Activated naive CD8-positive, alpha-beta T cell (primary cell): ENCODE measurements at regions not wholly inside any gene's neighbourhood (a gene's known extent, or its start where the extent isn't known, plus 50 kb on each side); places are given as distances from the start of the nearest gene placed in this dataset.
A peak's percentile ranks its signal among the peaks of the same experiment; 100 is the strongest.
"Not testable (repeated sequence)": the region's sequence is repeated elsewhere in the genome, so short reads cannot be mapped to it uniquely, and the experiment has no call there.

Experiments used
- H3K27ac Mint-ChIP-seq: one replicate; pipeline ENCODE4 v1.8.0; 2021; ENCODE audit warnings: mixed read lengths
- H3K27me3 Mint-ChIP-seq: one replicate; pipeline ENCODE4 v1.8.0; 2021; ENCODE audit warnings: mixed read lengths
- H3K36me3 Mint-ChIP-seq: one replicate; pipeline ENCODE4 v1.8.0; 2021; ENCODE audit warnings: mixed read lengths
- H3K4me1 Mint-ChIP-seq: one replicate; pipeline ENCODE4 v1.8.0; 2021; ENCODE audit warnings: low read depth, mixed read lengths
- H3K4me3 Mint-ChIP-seq: one replicate; pipeline ENCODE4 v1.8.0; 2021; ENCODE audit warnings: mild to moderate bottlenecking, mixed read lengths
- H3K9me3 Mint-ChIP-seq: one replicate; pipeline ENCODE4 v1.8.0; 2021; ENCODE audit warnings: low read depth, mixed read lengths

DNA sequence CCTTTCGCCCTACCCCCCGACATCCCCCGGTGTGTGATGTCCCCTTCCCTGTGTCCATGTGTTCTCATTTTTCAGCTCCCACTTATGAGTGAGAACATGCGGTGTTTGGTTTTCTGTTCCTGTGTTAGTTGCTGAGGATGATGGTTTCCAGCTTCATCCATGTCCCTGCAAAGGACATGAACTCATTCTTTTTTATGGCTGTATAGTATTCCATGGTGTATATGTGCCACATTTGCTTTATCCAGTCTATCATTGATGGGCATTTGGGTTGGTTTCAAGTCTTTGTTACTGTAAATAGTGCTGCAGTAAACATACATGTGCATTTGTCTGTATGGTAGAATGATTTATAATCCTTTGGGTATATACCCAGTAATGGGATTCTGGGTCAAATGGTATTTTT is 392.1 kb downstream of the UTRN start:
- not testable (repeated sequence) for H3K4me3 Mint-ChIP-seq, H3K27me3 Mint-ChIP-seq, H3K27ac Mint-ChIP-seq
- Mint-ChIP-seq H3K4me1 (peaks cover 22% of the 10 kb centered on the region), H3K9me3 (peaks cover 14% of the 10 kb centered on the region), H3K36me3 (peaks cover 39% of the 10 kb centered on the region)

DNA sequence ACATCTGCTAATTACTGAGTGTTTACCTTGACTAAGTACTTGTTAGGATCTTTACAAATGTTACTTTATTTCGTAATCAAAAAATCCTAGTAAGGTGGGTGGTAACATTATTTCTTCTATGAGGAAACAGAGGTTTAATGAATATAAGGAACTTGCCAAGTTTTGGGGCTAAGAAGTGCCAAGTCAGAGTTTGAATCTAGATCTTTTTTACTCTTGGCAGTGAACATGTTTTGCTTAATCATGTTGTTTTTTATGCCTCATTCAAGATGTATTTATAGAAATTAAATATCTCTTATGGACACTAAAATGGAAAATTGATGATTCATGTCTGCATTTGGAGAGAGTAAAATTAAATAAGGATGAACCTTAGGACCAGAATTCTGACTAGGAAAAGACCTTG is 393.7 kb downstream of the UTRN start:
- Mint-ChIP-seq H3K27me3 (no peaks in the 10 kb centered on the region), H3K4me1 (peaks cover 14% of the 10 kb centered on the region), H3K9me3 (peaks cover under 1% of the 10 kb centered on the region), H3K36me3 (peaks cover 41% of the 10 kb centered on the region), H3K27ac (peak overlapping the region; percentile 46), H3K4me3 (no peak overlapping the region)

DNA sequence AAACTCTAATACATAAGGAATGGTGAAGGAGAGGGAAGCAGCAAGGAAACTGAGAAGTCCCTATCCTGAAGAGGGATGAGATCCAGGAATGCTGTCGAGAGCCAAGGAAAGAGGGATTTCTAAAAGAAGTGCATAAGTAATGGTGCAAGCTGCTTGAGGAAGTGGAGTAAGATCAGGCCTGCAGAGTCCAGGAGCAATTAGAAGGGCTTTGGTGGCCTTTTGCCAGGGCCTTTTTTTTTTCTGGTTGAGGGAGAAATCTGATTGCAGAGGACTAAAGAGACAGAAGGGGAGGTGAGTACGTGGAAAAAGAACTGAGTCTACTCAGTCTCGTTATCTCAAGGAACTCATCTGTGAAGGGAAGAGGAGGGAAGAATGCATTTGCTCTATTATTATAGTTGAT is 396.2 kb downstream of the UTRN start:
- Mint-ChIP-seq H3K27me3 (no peaks in the 10 kb centered on the region), H3K9me3 (peaks cover 7% of the 10 kb centered on the region), H3K4me1 (peaks cover 2% of the 10 kb centered on the region), H3K4me3 (no peak overlapping the region), H3K36me3 (peaks cover 52% of the 10 kb centered on the region), H3K27ac (no peak overlapping the region)

DNA sequence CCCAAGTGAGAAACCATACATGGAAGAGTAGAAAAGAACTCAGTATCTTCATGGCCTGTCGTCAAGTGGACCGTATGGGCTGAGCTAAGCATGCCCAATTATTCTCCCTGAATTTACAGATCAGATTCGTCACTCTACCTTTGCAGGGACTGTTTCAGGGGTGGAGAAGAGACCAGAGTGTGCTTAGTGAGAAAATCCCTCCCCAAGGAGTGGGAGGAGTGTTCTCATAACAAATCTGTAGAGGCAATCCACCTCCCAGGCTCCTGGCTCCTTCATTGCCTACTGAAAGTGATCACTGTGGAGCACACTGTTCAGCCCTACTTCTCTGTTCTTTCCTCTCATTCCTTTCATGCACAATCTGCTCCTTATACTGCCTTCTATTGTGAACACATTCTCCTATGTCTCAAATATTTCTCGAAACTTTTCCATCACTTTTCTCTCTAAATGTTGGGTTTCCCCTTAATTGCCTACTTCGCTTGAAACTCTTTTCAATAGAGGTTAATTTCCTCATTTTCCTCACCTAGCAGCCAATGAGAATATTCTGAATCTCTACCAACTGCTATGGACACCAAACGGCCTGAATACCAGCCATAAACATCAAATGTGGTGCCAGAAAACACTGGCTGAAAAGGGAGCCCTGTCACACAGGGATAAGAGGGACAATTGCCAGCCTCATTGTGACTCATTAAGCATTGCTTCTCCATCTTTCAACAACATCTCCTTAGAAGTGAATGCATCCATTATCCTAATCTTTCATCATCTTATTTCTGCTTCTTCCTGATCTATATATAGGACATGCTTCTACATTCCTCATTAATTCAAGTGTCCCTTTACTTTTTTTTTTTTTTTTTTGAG is 398.3 kb downstream of the UTRN start:
- H3K9me3 Mint-ChIP-seq = peaks cover 18% of the 10 kb centered on the region
- no peak overlapping the region for H3K4me3 Mint-ChIP-seq
- peaks cover 2% of the 10 kb centered on the region for H3K4me1 Mint-ChIP-seq
- no peaks in the 10 kb centered on the region for H3K27me3 Mint-ChIP-seq
- H3K27ac Mint-ChIP-seq = no peak overlapping the region
- peaks cover 64% of the 10 kb centered on the region for H3K36me3 Mint-ChIP-seq

DNA sequence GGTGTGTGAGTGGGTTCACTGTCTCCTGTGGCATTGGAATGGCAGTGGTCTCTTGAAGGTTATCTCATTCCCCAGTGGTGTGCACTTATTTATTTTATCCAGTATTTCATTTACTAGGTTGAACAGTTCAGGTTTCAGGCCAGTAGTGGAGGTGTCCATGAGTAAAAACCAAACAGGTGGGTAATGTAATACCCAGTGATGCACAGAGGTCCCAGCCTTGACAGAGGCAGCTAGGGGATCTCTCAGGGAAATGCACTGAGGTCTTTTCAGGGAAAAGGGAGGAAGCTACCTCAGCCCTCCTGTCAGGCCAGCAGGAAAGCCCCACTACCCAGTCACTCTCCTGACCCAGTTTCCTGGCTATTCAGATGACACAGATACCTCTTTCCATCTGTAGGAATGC is 403.6 kb downstream of the UTRN start:
- H3K27ac Mint-ChIP-seq = no peak overlapping the region
- H3K4me3 Mint-ChIP-seq = no peak overlapping the region
- peaks cover 54% of the 10 kb centered on the region for H3K36me3 Mint-ChIP-seq
- H3K4me1 Mint-ChIP-seq = peaks cover 13% of the 10 kb centered on the region
- H3K27me3 Mint-ChIP-seq = no peaks in the 10 kb centered on the region
- peaks cover 26% of the 10 kb centered on the region for H3K9me3 Mint-ChIP-seq

DNA sequence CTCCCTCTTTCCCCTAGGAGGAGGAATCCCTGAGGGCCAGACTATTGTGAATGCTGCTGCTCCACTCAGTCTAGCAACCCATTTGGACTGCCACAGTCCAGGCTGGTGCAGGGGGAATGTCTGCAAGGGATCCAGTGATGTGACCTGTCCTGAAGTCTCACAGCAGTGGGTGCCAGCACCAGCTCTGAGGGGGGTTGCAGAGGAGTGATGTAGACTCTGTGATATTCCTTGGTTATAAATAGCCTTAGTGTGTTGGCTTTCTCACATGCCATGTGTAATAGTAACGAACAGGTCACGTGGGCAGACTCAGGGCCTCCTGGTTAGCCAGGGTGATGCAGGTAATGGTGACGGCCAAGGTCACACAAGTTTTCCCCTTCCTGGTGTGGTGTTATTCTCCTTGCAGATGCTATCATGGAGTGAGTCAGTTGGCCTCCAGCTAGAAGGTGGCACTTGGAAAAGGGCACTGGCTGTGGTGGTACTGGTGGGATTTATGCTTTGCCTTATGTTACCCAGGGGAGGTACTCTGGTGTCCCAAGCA is 404.4 kb downstream of the UTRN start:
- H3K27ac Mint-ChIP-seq = no peak overlapping the region
- no peaks in the 10 kb centered on the region for H3K27me3 Mint-ChIP-seq
- peaks cover 48% of the 10 kb centered on the region for H3K36me3 Mint-ChIP-seq
- H3K4me3 Mint-ChIP-seq = no peak overlapping the region
- H3K9me3 Mint-ChIP-seq = peaks cover 26% of the 10 kb centered on the region
- H3K4me1 Mint-ChIP-seq = peaks cover 20% of the 10 kb centered on the region

DNA sequence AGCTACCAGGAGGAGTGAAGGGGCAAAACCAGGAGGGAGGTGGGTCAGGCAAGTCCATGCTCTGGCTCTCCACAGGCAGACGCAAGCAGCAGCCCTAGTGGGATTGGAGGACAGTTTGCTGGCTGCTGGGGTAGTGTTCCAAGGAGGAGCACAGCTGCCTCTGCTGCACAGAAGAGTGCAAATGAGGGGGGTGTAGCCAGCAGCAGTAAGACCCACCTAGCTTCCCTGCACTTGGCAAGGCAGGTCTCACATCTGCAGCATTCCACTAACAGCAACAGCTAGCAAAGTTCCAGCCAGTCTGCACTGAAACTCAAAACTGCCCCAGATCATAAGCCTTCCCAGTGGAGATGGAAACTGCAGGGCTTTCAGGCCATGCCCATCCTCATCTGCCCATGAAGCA is 405.0 kb downstream of the UTRN start:
- Mint-ChIP-seq H3K9me3 (peaks cover 26% of the 10 kb centered on the region), H3K27ac (no peak overlapping the region), H3K4me3 (no peak overlapping the region), H3K4me1 (peaks cover 24% of the 10 kb centered on the region), H3K27me3 (no peaks in the 10 kb centered on the region), H3K36me3 (peaks cover 45% of the 10 kb centered on the region)

DNA sequence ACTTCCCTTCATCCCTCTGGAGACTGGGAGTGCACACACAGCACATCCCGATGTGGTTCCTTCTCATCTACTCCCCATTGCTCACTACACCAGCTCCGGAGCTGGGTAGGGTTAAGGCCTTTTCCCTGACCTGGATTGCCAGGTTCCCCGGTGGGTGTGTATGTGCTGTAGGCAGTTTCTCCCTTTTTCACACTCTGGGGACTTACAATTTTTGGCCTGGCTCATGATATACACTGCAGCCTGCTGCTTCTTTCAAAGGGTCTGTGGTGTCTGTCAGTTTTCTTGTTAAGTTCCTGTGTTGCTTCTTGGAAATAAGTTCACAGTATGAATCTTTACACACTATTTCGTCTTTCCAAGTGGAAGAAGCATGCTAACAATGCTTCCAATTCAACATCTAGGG is 405.5 kb downstream of the UTRN start:
- peaks cover 39% of the 10 kb centered on the region for H3K36me3 Mint-ChIP-seq

DNA sequence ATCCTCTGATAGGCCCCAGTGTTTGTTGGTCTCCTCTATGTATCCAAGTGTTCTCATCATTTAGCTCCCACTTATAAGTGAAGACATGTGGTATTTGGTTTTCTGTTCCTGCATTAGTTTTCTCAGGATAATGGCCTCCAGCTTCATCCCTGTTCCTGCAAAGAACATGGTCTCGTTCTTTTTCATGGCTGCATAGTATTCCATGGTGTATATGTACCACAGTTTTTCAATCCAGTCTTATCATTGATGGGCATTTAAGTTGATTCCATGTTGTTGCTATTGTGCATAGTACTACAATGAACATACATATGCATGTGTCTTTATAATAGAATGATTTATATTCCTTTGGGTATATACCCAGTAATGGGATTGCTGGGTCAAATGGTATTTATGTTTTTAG is 406.9 kb downstream of the UTRN start:
- Mint-ChIP-seq H3K36me3 (peaks cover 26% of the 10 kb centered on the region), H3K9me3 (peaks cover 16% of the 10 kb centered on the region), H3K4me1 (peaks cover 39% of the 10 kb centered on the region)
- not testable (repeated sequence) for H3K4me3 Mint-ChIP-seq, H3K27me3 Mint-ChIP-seq, H3K27ac Mint-ChIP-seq

More for the DNA sequence above, 405.5 kb downstream of the UTRN start:
- Mint-ChIP-seq H3K27ac (no peak overlapping the region), H3K27me3 (no peaks in the 10 kb centered on the region), H3K9me3 (peaks cover 20% of the 10 kb centered on the region), H3K4me3 (no peak overlapping the region), H3K4me1 (peaks cover 26% of the 10 kb centered on the region)

DNA sequence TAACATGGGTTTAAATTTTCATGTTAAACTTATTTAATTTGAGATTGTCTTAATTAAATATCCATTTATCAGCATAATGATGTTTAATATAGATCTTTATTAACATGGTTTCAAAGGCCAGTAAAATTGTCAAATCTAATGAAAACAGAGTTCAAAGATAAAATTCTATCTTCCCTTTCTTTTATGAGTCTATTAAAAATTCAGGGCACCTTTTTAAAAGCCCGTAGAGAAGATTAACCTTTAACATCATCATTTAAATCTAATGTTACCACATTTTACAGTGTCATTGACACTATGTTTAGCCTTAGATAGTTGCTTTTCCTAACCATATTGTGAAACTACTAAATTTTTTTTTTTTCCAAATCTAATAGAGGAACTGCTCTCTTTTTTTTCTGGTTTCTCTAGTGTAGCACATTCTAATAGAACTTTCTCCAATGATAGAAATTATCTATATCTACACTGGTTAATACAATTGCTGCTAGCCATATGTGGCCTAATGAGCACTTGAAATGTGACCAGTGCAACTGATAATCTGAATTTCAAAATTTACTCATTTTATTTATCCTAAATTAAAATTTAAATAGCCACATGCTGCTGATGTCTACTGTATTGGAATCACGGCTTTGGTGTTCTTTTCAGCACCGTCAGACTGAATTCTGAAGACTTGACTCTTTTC is 410.9 kb downstream of the UTRN start:
- H3K27me3 Mint-ChIP-seq = no peaks in the 10 kb centered on the region
- H3K27ac Mint-ChIP-seq = no peak overlapping the region
- no peak overlapping the region for H3K4me3 Mint-ChIP-seq
- peaks cover 16% of the 10 kb centered on the region for H3K36me3 Mint-ChIP-seq
- H3K4me1 Mint-ChIP-seq = peaks cover 44% of the 10 kb centered on the region
- peaks cover 8% of the 10 kb centered on the region for H3K9me3 Mint-ChIP-seq

DNA sequence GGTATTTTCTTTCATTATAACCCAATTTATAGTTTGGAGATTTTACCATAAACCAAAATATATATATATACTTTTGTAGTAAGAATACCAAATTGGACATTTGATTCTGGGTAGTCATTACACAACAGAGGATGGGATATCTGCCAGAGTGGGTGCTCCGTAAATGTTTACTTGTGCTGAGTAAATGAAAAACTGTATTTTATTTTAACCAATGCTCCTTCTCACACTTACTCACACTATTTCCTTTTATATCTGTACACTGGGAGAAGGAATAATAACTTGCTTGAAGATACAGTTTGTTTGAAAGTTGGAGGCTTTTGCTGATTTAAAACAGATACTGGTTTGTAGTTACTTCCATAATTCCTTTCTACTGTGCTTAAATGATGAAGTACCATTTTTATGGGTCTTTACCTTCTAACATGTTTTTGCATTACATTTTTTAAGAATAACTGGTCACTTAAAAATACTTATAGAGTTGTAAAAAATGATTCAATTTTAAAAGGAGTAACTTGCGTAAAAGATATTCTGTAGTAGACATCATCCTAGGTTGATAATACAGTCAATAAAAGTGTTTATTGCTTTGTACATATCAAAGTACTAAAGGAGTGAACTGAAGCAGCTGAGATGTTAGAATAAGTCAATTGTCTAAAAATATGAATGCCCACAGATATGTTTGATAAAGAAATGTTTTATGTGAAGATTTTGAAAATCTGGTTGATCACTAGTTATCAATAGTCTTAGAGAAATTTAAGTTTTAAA is 411.7 kb downstream of the UTRN start:
- peaks cover 4% of the 10 kb centered on the region for H3K9me3 Mint-ChIP-seq
- peaks cover 16% of the 10 kb centered on the region for H3K36me3 Mint-ChIP-seq
- peaks cover 44% of the 10 kb centered on the region for H3K4me1 Mint-ChIP-seq
- no peaks in the 10 kb centered on the region for H3K27me3 Mint-ChIP-seq
- H3K27ac Mint-ChIP-seq = no peak overlapping the region
- H3K4me3 Mint-ChIP-seq = peak overlapping the region; percentile 9

DNA sequence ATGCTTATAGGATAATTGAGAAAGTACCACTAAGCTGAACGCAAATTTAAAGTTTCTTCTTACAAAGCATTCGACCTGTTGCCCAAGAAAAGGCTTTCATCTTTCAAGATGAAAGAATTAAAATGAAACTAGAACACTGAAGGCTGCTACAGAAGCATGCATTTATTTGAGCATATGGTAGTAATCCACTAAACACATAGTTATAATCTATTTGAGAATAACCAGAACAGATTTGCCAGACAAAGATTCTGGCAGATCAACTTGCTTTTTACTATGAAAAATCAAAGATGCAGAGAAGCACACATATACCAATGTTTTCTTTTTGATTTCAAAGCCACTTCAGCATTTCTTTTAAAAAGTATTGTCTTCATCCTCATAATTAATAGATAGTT is 412.2 kb downstream of the UTRN start:
- peaks cover 44% of the 10 kb centered on the region for H3K4me1 Mint-ChIP-seq
- H3K4me3 Mint-ChIP-seq = peak overlapping the region; percentile 9
- H3K9me3 Mint-ChIP-seq = no peaks in the 10 kb centered on the region
- no peaks in the 10 kb centered on the region for H3K27me3 Mint-ChIP-seq
- H3K36me3 Mint-ChIP-seq = peaks cover 13% of the 10 kb centered on the region
- no peak overlapping the region for H3K27ac Mint-ChIP-seq

DNA sequence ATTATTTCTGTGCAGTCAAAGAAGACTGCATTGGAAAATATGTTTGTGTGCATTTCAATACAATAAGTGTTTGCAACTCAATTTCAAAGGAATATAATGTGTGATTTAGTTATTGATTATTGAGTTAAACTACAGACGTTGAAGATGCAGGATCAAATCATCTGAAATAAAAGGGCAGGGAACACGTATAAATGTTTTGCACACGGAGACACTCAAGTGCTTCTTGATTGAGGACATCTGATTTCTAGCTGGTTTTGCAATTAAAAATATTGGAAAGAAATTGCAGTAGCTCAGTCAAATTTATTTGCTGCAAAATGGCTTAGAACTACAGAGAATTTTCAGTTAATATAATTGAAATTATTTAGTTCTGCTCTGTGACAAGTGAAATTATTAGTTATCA is 412.7 kb downstream of the UTRN start:
- Mint-ChIP-seq H3K27ac (no peak overlapping the region), H3K36me3 (peaks cover 9% of the 10 kb centered on the region), H3K9me3 (no peaks in the 10 kb centered on the region), H3K27me3 (no peaks in the 10 kb centered on the region), H3K4me3 (no peak overlapping the region), H3K4me1 (peaks cover 40% of the 10 kb centered on the region)

DNA sequence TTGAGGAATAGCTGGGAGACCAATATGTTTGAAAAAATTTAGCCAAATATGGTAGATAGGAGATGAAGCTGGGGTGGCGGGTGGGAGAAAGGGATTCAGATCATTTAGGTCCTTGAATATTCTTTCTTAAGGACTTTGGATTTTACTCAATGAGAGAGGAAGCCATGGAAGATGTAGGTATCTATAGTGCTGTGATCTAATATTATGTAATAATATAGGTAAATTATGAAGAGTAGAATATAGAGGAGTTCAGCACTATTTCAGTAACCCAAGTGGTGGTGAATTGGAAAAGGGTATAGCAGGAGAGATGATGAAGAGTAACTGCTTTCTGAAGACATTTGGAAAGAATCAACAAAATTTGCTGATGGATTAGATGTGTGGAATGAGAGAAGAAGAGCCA is 417.6 kb downstream of the UTRN start:
- Mint-ChIP-seq H3K36me3 (peaks cover 19% of the 10 kb centered on the region), H3K27ac (no peak overlapping the region), H3K27me3 (no peaks in the 10 kb centered on the region), H3K4me3 (no peak overlapping the region), H3K9me3 (no peaks in the 10 kb centered on the region), H3K4me1 (peaks cover under 1% of the 10 kb centered on the region)

DNA sequence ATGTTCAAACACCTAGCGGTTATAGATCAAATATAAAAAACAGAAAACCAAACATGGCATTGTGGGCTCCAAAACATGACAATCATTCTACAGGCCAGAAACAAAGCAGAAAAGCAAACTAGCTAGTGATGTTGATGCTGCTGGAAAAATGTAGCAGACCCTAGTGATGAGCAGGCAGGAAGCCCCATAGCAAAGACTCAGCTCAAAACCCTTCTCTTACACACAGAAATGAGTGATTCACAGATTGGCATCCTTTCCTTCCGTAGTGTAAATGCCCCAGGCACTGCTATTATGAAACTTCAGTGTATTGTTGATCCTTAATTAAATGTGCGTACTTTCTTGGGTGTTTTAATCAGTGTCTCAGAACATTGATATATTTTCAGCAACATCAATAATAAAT is 425.1 kb downstream of the UTRN start:
- Mint-ChIP-seq H3K4me1 (peaks cover 11% of the 10 kb centered on the region), H3K9me3 (no peaks in the 10 kb centered on the region), H3K36me3 (peaks cover 15% of the 10 kb centered on the region), H3K27me3 (no peaks in the 10 kb centered on the region), H3K4me3 (no peak overlapping the region), H3K27ac (no peak overlapping the region)
